HCT116 (cell line): ENCODE measurements at regions not wholly inside any gene's neighbourhood (a gene's known extent, or its start where the extent isn't known, plus 50 kb on each side); places are given as distances from the start of the nearest gene placed in this dataset.

Experiments used
- ATAC-seq: fragments of 200-7000 bp; cut with Tn5 transposase; 2 replicates; pipeline ENCODE4 v1.9.1; 2020; ENCODE audit warnings: mild to moderate bottlenecking, moderate library complexity
- BruUV-seq: library from RNA; stranded (reverse); fragments of 400-500 nt; replicated peaks from 2 replicates; lab custom pipeline; 2021; lab: Mats Ljungman, UMichigan
- CTCF ChIA-PET: fragments of 300-600 bp; sonication (Branson Sonifier 250); formaldehyde crosslinking; loops from one replicate; lab custom pipeline; 2021; ENCODE audit warnings: antibody characterized with exemption; lab: Charles Lee
- POLR2A ChIA-PET: fragments of 300-600, 350-600 bp; sonication (Branson Sonifier 250); formaldehyde crosslinking; loops from one replicate; lab custom pipeline; 2021; ENCODE audit warnings: antibody characterized with exemption; lab: Charles Lee
- RAD21 ChIA-PET, 2 experiments: fragments of 300-600 bp; sonication (Branson Sonifier 250); formaldehyde crosslinking; loops; one replicate each; lab custom pipeline; 2023; ENCODE audit warnings: low total read pairs in 2 of 2; ENCODE audit not compliant: uncharacterized antibody in 2 of 2, unreplicated experiment in 2 of 2, low non-redundant PET in 1 of 2; lab: Charles Lee
- DNase-seq: peaks from one replicate; pipeline ENCODE4 v3.0.0-alpha.2; 2010; ENCODE audit warnings: low read depth, low spot score
- H2AFZ ChIP-seq: fragments of 200-600 bp; shearing (Covaris generic), sonication (generic); 2 replicates; pipeline ENCODE4 v1.6.1; 2017; ENCODE audit warnings: low read depth, mixed run types, mixed read lengths, antibody characterized with exemption, low read length; ENCODE audit not compliant: poor library complexity, severe bottlenecking
- H3K27ac ChIP-seq: 2 replicates; pipeline ENCODE4 v1.5.1; 2012; ENCODE audit warnings: low read depth, low read length
- H3K27me3 ChIP-seq: fragments of 200-600 bp; sonication (generic); 2 replicates; pipeline ENCODE4 v1.6.1; 2016; ENCODE audit warnings: mixed run types, low read length, mixed read lengths; ENCODE audit not compliant: insufficient read depth
- H3K36me3 ChIP-seq, 2 experiments: fragments of 200-500 bp in 1 of 2; fragments of 200-600 bp in 1 of 2; sonication (Bioruptor generic) in 1 of 2; sonication (generic) in 1 of 2; 2 replicates each; pipeline versions ENCODE4 v1.5.1 to v1.6.1; 2014 to 2016; ENCODE audit warnings: low read length in 2 of 2, inconsistent platforms in 1 of 2, mixed read lengths in 1 of 2, mixed run types in 1 of 2; ENCODE audit not compliant: insufficient read depth in 2 of 2, control insufficient read depth in 1 of 2
- H3K4me1 ChIP-seq, 2 experiments: fragments of 200-600 bp in 1 of 2; sonication (generic) in 1 of 2; 2 replicates each; pipeline versions ENCODE4 v1.5.1 to v1.6.1; 2012 to 2017; ENCODE audit warnings: low read length in 2 of 2, inconsistent platforms in 1 of 2, mild to moderate bottlenecking in 1 of 2, mixed read lengths in 1 of 2, mixed run types in 1 of 2, moderate library complexity in 1 of 2; ENCODE audit not compliant: insufficient read depth in 2 of 2, control insufficient read depth in 1 of 2
- H3K4me2 ChIP-seq: fragments of 200-600 bp; sonication (generic); 2 replicates; pipeline ENCODE4 v1.6.1; 2017; ENCODE audit warnings: mixed run types, low read length, mixed read lengths
- H3K4me3 ChIP-seq, 2 experiments: fragments of 200-600 bp in 1 of 2; sonication (generic) in 1 of 2; replicated peaks in 1 of 2; 2 replicates each; pipeline ENCODE4 v1.5.1; 2011 to 2016; ENCODE audit warnings: low read length in 2 of 2, control low read depth in 1 of 2, low read depth in 1 of 2, mild to moderate bottlenecking in 1 of 2, mixed read lengths in 1 of 2, mixed run types in 1 of 2
- H3K79me2 ChIP-seq: fragments of 200-600 bp; sonication (generic); 2 replicates; pipeline ENCODE4 v1.6.1; 2017; ENCODE audit warnings: mild to moderate bottlenecking, mixed run types, low read length, moderate library complexity, mixed read lengths; ENCODE audit not compliant: insufficient read depth
- H3K9ac ChIP-seq: fragments of 200-600 bp; sonication (generic); 2 replicates; pipeline ENCODE4 v1.6.1; 2016; ENCODE audit warnings: low read length, mixed read lengths
- H3K9me2 ChIP-seq: fragments of 200-600 bp; sonication (generic), shearing (Covaris generic); 2 replicates; pipeline ENCODE4 v1.6.1; 2017; ENCODE audit warnings: mixed run types, mild to moderate bottlenecking, moderate library complexity; ENCODE audit not compliant: insufficient read depth
- H3K9me3 ChIP-seq, 2 experiments: fragments of 200-500 bp in 1 of 2; fragments of 200-600 bp in 1 of 2; sonication (Bioruptor generic) in 1 of 2; sonication (generic) in 1 of 2; 2 replicates each; pipeline ENCODE4 v1.6.1; 2014 to 2017; ENCODE audit warnings: low read length in 2 of 2, mixed read lengths in 2 of 2, inconsistent platforms in 1 of 2, low read depth in 1 of 2, mild to moderate bottlenecking in 1 of 2, mixed run types in 1 of 2, moderate library complexity in 1 of 2; ENCODE audit not compliant: control insufficient read depth in 1 of 2, insufficient read depth in 1 of 2
- H4K20me1 ChIP-seq: fragments of 200-600 bp; sonication (generic), shearing (Covaris generic); 2 replicates; pipeline ENCODE4 v1.6.1; 2017; ENCODE audit warnings: mixed run types, mild to moderate bottlenecking, moderate library complexity; ENCODE audit not compliant: insufficient read depth
- CEBPB ChIP-seq: IDR thresholded peaks from 2 replicates; pipeline ENCODE4 v1.6.1; 2012; ENCODE audit warnings: low read depth
- ELF1 ChIP-seq: IDR thresholded peaks from 2 replicates; pipeline ENCODE4 v1.6.1; 2012; ENCODE audit warnings: low read depth, borderline replicate concordance
- EZH2 ChIP-seq: fragments of 200-600 bp; sonication (generic); IDR thresholded peaks from 2 replicates; pipeline ENCODE4 v1.6.1; 2017; ENCODE audit warnings: antibody characterized with exemption, mixed run types
- FOSL1 ChIP-seq: IDR thresholded peaks from 2 replicates; pipeline ENCODE4 v1.6.1; 2012; ENCODE audit warnings: low read depth
- JUND ChIP-seq: IDR thresholded peaks from 2 replicates; pipeline ENCODE4 v1.6.1; 2012
- POLR2A ChIP-seq: IDR thresholded peaks from 2 replicates; pipeline ENCODE4 v1.7.0; 2011; ENCODE audit warnings: borderline replicate concordance; ENCODE audit not compliant: insufficient read depth, insufficient read length; ENCODE audit errors: extremely low read depth
- RAD21 ChIP-seq: IDR thresholded peaks from 2 replicates; pipeline ENCODE4 v1.6.1; 2012; ENCODE audit warnings: low read depth, mild to moderate bottlenecking
- TCF7L2 ChIP-seq: IDR thresholded peaks from 2 replicates; pipeline ENCODE4 v1.7.0; 2011; ENCODE audit warnings: borderline replicate concordance, inconsistent platforms; ENCODE audit not compliant: insufficient read depth, insufficient read length; ENCODE audit errors: extremely low read depth
- YY1 ChIP-seq: IDR thresholded peaks from 2 replicates; pipeline ENCODE4 v1.6.1; 2011; ENCODE audit warnings: low read length, low read depth, moderate library complexity, mild to moderate bottlenecking; ENCODE audit not compliant: insufficient replicate concordance; ENCODE audit errors: extremely low read depth
- intact Hi-C: fragments of 100-400 bp; cut with micrococcal nuclease; formaldehyde crosslinking; loops from 2 replicates; pipeline ENCODE4 v1.10.0; 2022
- TF ChIP-seq, protein P1 (sequence below): IDR thresholded peaks from 2 replicates; pipeline ENCODE4 v1.6.1; 2012; ENCODE audit warnings: low read depth
- TF ChIP-seq, protein P2 (sequence below): IDR thresholded peaks from 2 replicates; pipeline ENCODE4 v1.6.1; 2011; ENCODE audit warnings: mild to moderate bottlenecking, low read length, moderate library complexity; ENCODE audit not compliant: insufficient replicate concordance; ENCODE audit errors: extremely low read depth
- TF ChIP-seq, protein P3 (sequence below): IDR thresholded peaks from 2 replicates; pipeline ENCODE4 v1.6.1; 2012

DNA sequence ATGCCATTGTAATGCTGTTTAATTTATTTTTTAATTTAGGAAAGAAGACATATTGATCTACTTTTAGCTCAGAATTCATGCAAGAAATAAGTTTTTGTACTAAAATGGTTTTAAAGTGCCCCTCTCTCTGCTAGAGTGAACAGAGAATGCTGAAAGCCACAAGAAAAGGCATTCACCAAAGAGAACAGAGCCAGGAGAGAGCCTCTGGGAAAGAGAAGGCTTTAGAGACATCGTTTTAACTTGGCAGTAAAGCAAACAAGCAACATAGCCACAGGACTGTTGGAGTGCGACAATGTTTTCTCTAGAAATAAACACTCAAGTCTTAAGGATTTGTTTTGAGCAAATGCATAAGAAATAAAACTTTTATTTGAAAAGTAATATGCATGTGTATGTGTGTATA, 484.1 kb upstream of the CPEB2 start:
- H3K27ac ChIP-seq: no peak overlapping the region
- H3K27me3 ChIP-seq: no peaks in the 10 kb centered on the region
- TF ChIP-seq, protein P1, sequence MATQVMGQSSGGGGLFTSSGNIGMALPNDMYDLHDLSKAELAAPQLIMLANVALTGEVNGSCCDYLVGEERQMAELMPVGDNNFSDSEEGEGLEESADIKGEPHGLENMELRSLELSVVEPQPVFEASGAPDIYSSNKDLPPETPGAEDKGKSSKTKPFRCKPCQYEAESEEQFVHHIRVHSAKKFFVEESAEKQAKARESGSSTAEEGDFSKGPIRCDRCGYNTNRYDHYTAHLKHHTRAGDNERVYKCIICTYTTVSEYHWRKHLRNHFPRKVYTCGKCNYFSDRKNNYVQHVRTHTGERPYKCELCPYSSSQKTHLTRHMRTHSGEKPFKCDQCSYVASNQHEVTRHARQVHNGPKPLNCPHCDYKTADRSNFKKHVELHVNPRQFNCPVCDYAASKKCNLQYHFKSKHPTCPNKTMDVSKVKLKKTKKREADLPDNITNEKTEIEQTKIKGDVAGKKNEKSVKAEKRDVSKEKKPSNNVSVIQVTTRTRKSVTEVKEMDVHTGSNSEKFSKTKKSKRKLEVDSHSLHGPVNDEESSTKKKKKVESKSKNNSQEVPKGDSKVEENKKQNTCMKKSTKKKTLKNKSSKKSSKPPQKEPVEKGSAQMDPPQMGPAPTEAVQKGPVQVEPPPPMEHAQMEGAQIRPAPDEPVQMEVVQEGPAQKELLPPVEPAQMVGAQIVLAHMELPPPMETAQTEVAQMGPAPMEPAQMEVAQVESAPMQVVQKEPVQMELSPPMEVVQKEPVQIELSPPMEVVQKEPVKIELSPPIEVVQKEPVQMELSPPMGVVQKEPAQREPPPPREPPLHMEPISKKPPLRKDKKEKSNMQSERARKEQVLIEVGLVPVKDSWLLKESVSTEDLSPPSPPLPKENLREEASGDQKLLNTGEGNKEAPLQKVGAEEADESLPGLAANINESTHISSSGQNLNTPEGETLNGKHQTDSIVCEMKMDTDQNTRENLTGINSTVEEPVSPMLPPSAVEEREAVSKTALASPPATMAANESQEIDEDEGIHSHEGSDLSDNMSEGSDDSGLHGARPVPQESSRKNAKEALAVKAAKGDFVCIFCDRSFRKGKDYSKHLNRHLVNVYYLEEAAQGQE: no peak
- TF ChIP-seq, protein P2, sequence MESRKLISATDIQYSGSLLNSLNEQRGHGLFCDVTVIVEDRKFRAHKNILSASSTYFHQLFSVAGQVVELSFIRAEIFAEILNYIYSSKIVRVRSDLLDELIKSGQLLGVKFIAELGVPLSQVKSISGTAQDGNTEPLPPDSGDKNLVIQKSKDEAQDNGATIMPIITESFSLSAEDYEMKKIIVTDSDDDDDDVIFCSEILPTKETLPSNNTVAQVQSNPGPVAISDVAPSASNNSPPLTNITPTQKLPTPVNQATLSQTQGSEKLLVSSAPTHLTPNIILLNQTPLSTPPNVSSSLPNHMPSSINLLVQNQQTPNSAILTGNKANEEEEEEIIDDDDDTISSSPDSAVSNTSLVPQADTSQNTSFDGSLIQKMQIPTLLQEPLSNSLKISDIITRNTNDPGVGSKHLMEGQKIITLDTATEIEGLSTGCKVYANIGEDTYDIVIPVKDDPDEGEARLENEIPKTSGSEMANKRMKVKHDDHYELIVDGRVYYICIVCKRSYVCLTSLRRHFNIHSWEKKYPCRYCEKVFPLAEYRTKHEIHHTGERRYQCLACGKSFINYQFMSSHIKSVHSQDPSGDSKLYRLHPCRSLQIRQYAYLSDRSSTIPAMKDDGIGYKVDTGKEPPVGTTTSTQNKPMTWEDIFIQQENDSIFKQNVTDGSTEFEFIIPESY: no peak
- TF ChIP-seq YY1 (no peak), JUND (no peak), POLR2A (no peak), ELF1 (no peak), CEBPB (no peak), EZH2 (no peak), FOSL1 (no peak), RAD21 (no peak), TCF7L2 (no peak)
- TF ChIP-seq, protein P3, sequence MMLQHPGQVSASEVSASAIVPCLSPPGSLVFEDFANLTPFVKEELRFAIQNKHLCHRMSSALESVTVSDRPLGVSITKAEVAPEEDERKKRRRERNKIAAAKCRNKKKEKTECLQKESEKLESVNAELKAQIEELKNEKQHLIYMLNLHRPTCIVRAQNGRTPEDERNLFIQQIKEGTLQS: no peak
- intact Hi-C loops: no loop called here
- RAD21 ChIA-PET: no interaction called here
- H3K9ac ChIP-seq: no peak overlapping the region
- CTCF ChIA-PET: no interaction called here
- BruUV-seq: no TSS peak
- no peak overlapping the region for H3K4me2 ChIP-seq
- H3K9me2 ChIP-seq: no peaks in the 10 kb centered on the region
- H3K4me1 ChIP-seq: no peaks in the 10 kb centered on the region
- no peaks in the 10 kb centered on the region for H4K20me1 ChIP-seq
- H3K36me3 ChIP-seq: no peaks in the 10 kb centered on the region
- DNase-seq: no peak
- H3K9me3 ChIP-seq: peaks cover 0 to 15% of the 10 kb centered on the region in 2 experiments; a peak in 2 of 4 replicates
- POLR2A ChIA-PET: no interaction called here
- H3K4me3 ChIP-seq: no peak overlapping the region
- ATAC-seq: no peak
- H2AFZ ChIP-seq: no peak overlapping the region
- no peaks in the 10 kb centered on the region for H3K79me2 ChIP-seq
